H9 (cell line): ENCODE measurements at regions not wholly inside any gene's neighbourhood (a gene's known extent, or its start where the extent isn't known, plus 50 kb on each side); places are given as distances from the start of the nearest gene placed in this dataset.

ENCODE experiments used
- DNase-seq: peaks from one replicate; pipeline ENCODE4 v3.0.0-alpha.2; 2017
- H2AFZ ChIP-seq: one replicate; pipeline ENCODE4 v1.6.1; 2013; ENCODE audit warnings: mild to moderate bottlenecking, low read length, control low read depth, moderate library complexity
- H2AK5ac ChIP-seq: 2 replicates; pipeline ENCODE4 v1.6.1; 2013; ENCODE audit warnings: low read length, control low read depth, mixed read lengths; ENCODE audit not compliant: insufficient read length
- H2BK120ac ChIP-seq: one replicate; pipeline ENCODE4 v1.6.1; 2013; ENCODE audit warnings: low read depth, mild to moderate bottlenecking, low read length, control low read depth, inconsistent platforms; ENCODE audit not compliant: poor library complexity, severe bottlenecking
- H2BK12ac ChIP-seq: 2 replicates; pipeline ENCODE4 v1.6.1; 2013; ENCODE audit warnings: low read length, control low read depth, mixed read lengths, low read depth; ENCODE audit not compliant: insufficient read length
- H2BK15ac ChIP-seq: 2 replicates; pipeline ENCODE4 v1.6.1; 2013; ENCODE audit warnings: low read depth, low read length, control low read depth
- H2BK20ac ChIP-seq: one replicate; pipeline ENCODE4 v1.6.1; 2013; ENCODE audit warnings: low read depth, mild to moderate bottlenecking, low read length, control low read depth, inconsistent platforms; ENCODE audit not compliant: poor library complexity, severe bottlenecking
- H2BK5ac ChIP-seq: 2 replicates; pipeline ENCODE4 v1.6.1; 2013; ENCODE audit warnings: low read length, control low read depth, mixed read lengths; ENCODE audit not compliant: insufficient read length
- H3K14ac ChIP-seq: 2 replicates; pipeline ENCODE4 v1.6.1; 2013; ENCODE audit warnings: low read length, control low read depth; ENCODE audit not compliant: insufficient read depth
- H3K18ac ChIP-seq: 2 replicates; pipeline ENCODE4 v1.6.1; 2013; ENCODE audit warnings: low read depth, mild to moderate bottlenecking, mixed read lengths, low read length, control low read depth; ENCODE audit not compliant: insufficient read length
- H3K23ac ChIP-seq: 2 replicates; pipeline ENCODE4 v1.6.1; 2013; ENCODE audit warnings: low read length, control low read depth, mixed read lengths, low read depth; ENCODE audit not compliant: insufficient read length
- H3K23me2 ChIP-seq: 2 replicates; pipeline ENCODE4 v1.6.1; 2013; ENCODE audit warnings: low read depth, mild to moderate bottlenecking, mixed read lengths, low read length, control low read depth; ENCODE audit not compliant: insufficient read length, poor library complexity, severe bottlenecking
- H3K27ac ChIP-seq: 2 replicates; pipeline ENCODE4 v1.5.1; 2013; ENCODE audit warnings: low read length, control low read depth, mixed read lengths, low read depth; ENCODE audit not compliant: insufficient read length
- H3K27me3 ChIP-seq: 2 replicates; pipeline ENCODE4 v1.6.1; 2013; ENCODE audit warnings: low read length, control low read depth, inconsistent platforms; ENCODE audit not compliant: insufficient read depth
- H3K4ac ChIP-seq: 2 replicates; pipeline ENCODE4 v1.6.1; 2013; ENCODE audit warnings: low read depth, mild to moderate bottlenecking, control low read depth, inconsistent platforms, low read length, moderate library complexity
- H3K4me1 ChIP-seq: 2 replicates; pipeline ENCODE4 v1.6.1; 2013; ENCODE audit warnings: low read length, control low read depth, inconsistent platforms; ENCODE audit not compliant: insufficient read depth
- H3K4me2 ChIP-seq: 2 replicates; pipeline ENCODE4 v1.6.1; 2013; ENCODE audit warnings: low read length, control low read depth, mixed read lengths; ENCODE audit not compliant: insufficient read length, insufficient read depth
- H3K56ac ChIP-seq: 2 replicates; pipeline ENCODE4 v1.6.1; 2013; ENCODE audit warnings: low read depth, mild to moderate bottlenecking, mixed read lengths, low read length, control low read depth; ENCODE audit not compliant: insufficient read length
- H3K79me1 ChIP-seq: 2 replicates; pipeline ENCODE4 v1.6.1; 2013; ENCODE audit warnings: low read depth, mild to moderate bottlenecking, moderate library complexity, low read length, control low read depth, inconsistent platforms; ENCODE audit not compliant: insufficient read depth, poor library complexity, severe bottlenecking
- H3K79me2 ChIP-seq: 2 replicates; pipeline ENCODE4 v1.6.1; 2013; ENCODE audit warnings: low read length, control low read depth, inconsistent platforms; ENCODE audit not compliant: insufficient read depth
- H3K9ac ChIP-seq: 2 replicates; pipeline ENCODE4 v1.6.1; 2013; ENCODE audit warnings: low read length, control low read depth, mixed read lengths; ENCODE audit not compliant: insufficient read length; ENCODE audit errors: extremely low read depth
- H3K9me3 ChIP-seq: one replicate; pipeline ENCODE4 v1.6.1; 2013; ENCODE audit warnings: low read depth, low read length, inconsistent platforms; ENCODE audit not compliant: control insufficient read depth
- H3T11ph ChIP-seq: one replicate; pipeline ENCODE4 v1.6.1; 2013; ENCODE audit warnings: mild to moderate bottlenecking, low read length, control low read depth, inconsistent platforms
- H4K20me1 ChIP-seq: one replicate; pipeline ENCODE4 v1.6.1; 2013; ENCODE audit not compliant: control insufficient read depth, insufficient read length, insufficient read depth
- H4K5ac ChIP-seq: 2 replicates; pipeline ENCODE4 v1.6.1; 2013; ENCODE audit warnings: low read depth, mild to moderate bottlenecking, mixed read lengths, low read length, control low read depth; ENCODE audit not compliant: insufficient read length
- H4K8ac ChIP-seq: replicated peaks from 2 replicates; pipeline ENCODE4 v1.6.1; 2013; ENCODE audit warnings: low read length, control low read depth, mixed read lengths, low read depth; ENCODE audit not compliant: insufficient read length
- H4K91ac ChIP-seq: 2 replicates; pipeline ENCODE4 v1.6.1; 2013; ENCODE audit warnings: low read depth, mild to moderate bottlenecking, moderate library complexity, mixed read lengths, low read length, control low read depth; ENCODE audit not compliant: insufficient read length
- H3K27ac Mint-ChIP-seq, 3 experiments: 2 replicates in 2 of 3; 3 replicates in 1 of 3; pipeline ENCODE4 v1.8.0; 2020 to 2021; ENCODE audit warnings: mixed read lengths in 3 of 3, mild to moderate bottlenecking in 1 of 3, moderate library complexity in 1 of 3
- H3K27me3 Mint-ChIP-seq: 2 replicates; pipeline ENCODE4 v1.8.0; 2021; ENCODE audit warnings: low read depth, mild to moderate bottlenecking, moderate library complexity, mixed read lengths
- H3K36me3 Mint-ChIP-seq, 3 experiments: 2 replicates in 2 of 3; 3 replicates in 1 of 3; pipeline ENCODE4 v1.8.0; 2020 to 2021; ENCODE audit warnings: low read depth in 3 of 3, mixed read lengths in 3 of 3; ENCODE audit not compliant: insufficient read depth in 1 of 3
- H3K4me1 Mint-ChIP-seq, 2 experiments: 2 replicates each; pipeline ENCODE4 v1.8.0; 2020; ENCODE audit warnings: mixed read lengths in 2 of 2
- H3K4me3 Mint-ChIP-seq, 2 experiments: 2 replicates in 1 of 2; 3 replicates in 1 of 2; pipeline ENCODE4 v1.8.0; 2020 to 2021; ENCODE audit warnings: mild to moderate bottlenecking in 2 of 2, mixed read lengths in 2 of 2, moderate library complexity in 1 of 2
- H3K9me3 Mint-ChIP-seq, 2 experiments: 2 replicates in 1 of 2; 3 replicates in 1 of 2; pipeline ENCODE4 v1.8.0; 2020; ENCODE audit warnings: mild to moderate bottlenecking in 2 of 2, mixed read lengths in 2 of 2, moderate library complexity in 1 of 2
- WGBS: extraction: QIAGEN DNeasy Blood & Tissue Kit; methylation state at CpG from one replicate; pipeline ENCODE4 v1.1.7; 2013; ENCODE audit warnings: missing lambda C conversion rate, low lambda C conversion rate, mixed read lengths; ENCODE audit not compliant: insufficient read length; ENCODE audit errors: extremely low coverage; 5-methylcytosine and 5-hydroxymethylcytosine counted together
- TF ChIP-seq, protein P1 (sequence below): fragments of 200-600 bp; sonication (generic); conservative IDR thresholded peaks from 3 replicates; pipeline ENCODE4 v1.8.0; 2021; ENCODE audit warnings: antibody characterized with exemption, mild to moderate bottlenecking

DNA sequence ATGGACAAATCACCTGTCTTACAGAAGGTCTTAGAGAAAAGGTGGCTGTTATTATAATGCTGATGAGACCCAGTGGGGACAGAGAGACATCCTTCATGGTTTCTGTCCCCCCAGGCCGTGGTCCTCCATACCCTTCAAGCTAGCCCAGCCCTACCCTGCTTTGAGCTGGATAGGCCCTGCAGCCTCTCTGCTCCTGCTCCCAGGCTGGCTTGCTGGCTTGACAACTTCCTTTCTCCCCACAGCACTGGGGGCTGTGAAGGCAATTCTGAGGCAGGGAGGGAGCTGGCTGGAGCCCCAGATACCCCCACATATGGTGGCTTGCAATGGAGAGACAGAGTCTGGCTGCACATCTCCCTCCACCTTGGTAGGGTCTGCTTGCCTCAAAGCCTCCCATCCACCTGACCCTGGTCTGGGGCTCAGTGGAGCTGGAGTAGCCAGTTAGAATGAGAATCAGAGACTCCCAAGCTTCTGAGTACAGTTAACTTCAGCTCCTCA, 118.2 kb downstream of the PJA1 start:
- Histone ChIP-seq H4K20me1 (no peaks in the 10 kb centered on the region), H3K14ac (no peak overlapping the region), H2BK15ac (no peak overlapping the region), H3K4me2 (no peak overlapping the region), H3K27ac (no peak overlapping the region), H4K91ac (no peak overlapping the region), H3K23me2 (no peaks in the 10 kb centered on the region), H2BK120ac (no peak overlapping the region), H2AFZ (no peak overlapping the region), H3K9me3 (no peaks in the 10 kb centered on the region), H3K27me3 (no peaks in the 10 kb centered on the region; the same call in 1 of the 2 replicates), H3K4ac (no peak overlapping the region), H3K18ac (no peak overlapping the region), H3K79me1 (no peaks in the 10 kb centered on the region), H3K23ac (no peak overlapping the region), H2BK5ac (no peak overlapping the region), H4K5ac (no peak overlapping the region), H3K4me1 (no peaks in the 10 kb centered on the region), H3K9ac (no peak overlapping the region), H2BK12ac (no peak overlapping the region), H3T11ph (no peak overlapping the region), H2BK20ac (no peak overlapping the region), H3K56ac (no peak overlapping the region), H4K8ac (no peak overlapping the region), H2AK5ac (no peak overlapping the region), H3K79me2 (no peaks in the 10 kb centered on the region)
- Mint-ChIP-seq H3K4me1 (0 out of 4 replicates have a peak, but pooled peaks cover 0 to 3% of the 10 kb centered on the region in 2 experiments), H3K27ac (no peak overlapping the region), H3K4me3 (no peak overlapping the region), H3K27me3 (peaks cover 14% of the 10 kb centered on the region), H3K36me3 (peaks cover 0 to 2% (median 0%) of the 10 kb centered on the region in 3 experiments; a peak in 2 of 7 replicates), H3K9me3 (peaks cover 38 to 43% of the 10 kb centered on the region in 2 experiments)
- no CpG with 5 or more reads among the region's 1 CpG for WGBS
- TF ChIP-seq, protein P1, sequence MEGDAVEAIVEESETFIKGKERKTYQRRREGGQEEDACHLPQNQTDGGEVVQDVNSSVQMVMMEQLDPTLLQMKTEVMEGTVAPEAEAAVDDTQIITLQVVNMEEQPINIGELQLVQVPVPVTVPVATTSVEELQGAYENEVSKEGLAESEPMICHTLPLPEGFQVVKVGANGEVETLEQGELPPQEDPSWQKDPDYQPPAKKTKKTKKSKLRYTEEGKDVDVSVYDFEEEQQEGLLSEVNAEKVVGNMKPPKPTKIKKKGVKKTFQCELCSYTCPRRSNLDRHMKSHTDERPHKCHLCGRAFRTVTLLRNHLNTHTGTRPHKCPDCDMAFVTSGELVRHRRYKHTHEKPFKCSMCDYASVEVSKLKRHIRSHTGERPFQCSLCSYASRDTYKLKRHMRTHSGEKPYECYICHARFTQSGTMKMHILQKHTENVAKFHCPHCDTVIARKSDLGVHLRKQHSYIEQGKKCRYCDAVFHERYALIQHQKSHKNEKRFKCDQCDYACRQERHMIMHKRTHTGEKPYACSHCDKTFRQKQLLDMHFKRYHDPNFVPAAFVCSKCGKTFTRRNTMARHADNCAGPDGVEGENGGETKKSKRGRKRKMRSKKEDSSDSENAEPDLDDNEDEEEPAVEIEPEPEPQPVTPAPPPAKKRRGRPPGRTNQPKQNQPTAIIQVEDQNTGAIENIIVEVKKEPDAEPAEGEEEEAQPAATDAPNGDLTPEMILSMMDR = no peak
- peak; percentile 4 for DNase-seq
